GM12865 (cell line): ENCODE measurements at regions not wholly inside any gene's neighbourhood (a gene's known extent, or its start where the extent isn't known, plus 50 kb on each side); places are given as distances from the start of the nearest gene placed in this dataset.
A peak's percentile ranks its signal among the peaks of the same experiment; 100 is the strongest.

Experiments used
- DNase-seq: peaks from one replicate; pipeline ENCODE4 v3.0.0; 2010; ENCODE audit warnings: low read depth
- H3K4me3 ChIP-seq: 2 replicates; pipeline ENCODE4 v1.5.1; 2011; ENCODE audit warnings: mild to moderate bottlenecking, low read depth, low read length, control low read depth
- TF ChIP-seq, protein P1 (sequence below): IDR thresholded peaks from 2 replicates; pipeline ENCODE4 v1.5.1; 2011; ENCODE audit warnings: low read length, control low read depth, low read depth, inconsistent platforms; ENCODE audit not compliant: insufficient read depth; ENCODE audit errors: missing control alignments

- DNase-seq, result no peak
- no peak overlapping the region for H3K4me3 ChIP-seq
- TF ChIP-seq, protein P1, sequence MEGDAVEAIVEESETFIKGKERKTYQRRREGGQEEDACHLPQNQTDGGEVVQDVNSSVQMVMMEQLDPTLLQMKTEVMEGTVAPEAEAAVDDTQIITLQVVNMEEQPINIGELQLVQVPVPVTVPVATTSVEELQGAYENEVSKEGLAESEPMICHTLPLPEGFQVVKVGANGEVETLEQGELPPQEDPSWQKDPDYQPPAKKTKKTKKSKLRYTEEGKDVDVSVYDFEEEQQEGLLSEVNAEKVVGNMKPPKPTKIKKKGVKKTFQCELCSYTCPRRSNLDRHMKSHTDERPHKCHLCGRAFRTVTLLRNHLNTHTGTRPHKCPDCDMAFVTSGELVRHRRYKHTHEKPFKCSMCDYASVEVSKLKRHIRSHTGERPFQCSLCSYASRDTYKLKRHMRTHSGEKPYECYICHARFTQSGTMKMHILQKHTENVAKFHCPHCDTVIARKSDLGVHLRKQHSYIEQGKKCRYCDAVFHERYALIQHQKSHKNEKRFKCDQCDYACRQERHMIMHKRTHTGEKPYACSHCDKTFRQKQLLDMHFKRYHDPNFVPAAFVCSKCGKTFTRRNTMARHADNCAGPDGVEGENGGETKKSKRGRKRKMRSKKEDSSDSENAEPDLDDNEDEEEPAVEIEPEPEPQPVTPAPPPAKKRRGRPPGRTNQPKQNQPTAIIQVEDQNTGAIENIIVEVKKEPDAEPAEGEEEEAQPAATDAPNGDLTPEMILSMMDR, result peak; percentile 36
Observed at GRCh38 chr14:21990116-21990515, 316.5 kb upstream of the OR4E1 start.

- no peak for DNase-seq
- H3K4me3 ChIP-seq, result no peak overlapping the region
- TF ChIP-seq, protein P1, result no peak
Observed at GRCh38 chr14:21989090-21989489, 315.5 kb upstream of the OR4E1 start.

DNA sequence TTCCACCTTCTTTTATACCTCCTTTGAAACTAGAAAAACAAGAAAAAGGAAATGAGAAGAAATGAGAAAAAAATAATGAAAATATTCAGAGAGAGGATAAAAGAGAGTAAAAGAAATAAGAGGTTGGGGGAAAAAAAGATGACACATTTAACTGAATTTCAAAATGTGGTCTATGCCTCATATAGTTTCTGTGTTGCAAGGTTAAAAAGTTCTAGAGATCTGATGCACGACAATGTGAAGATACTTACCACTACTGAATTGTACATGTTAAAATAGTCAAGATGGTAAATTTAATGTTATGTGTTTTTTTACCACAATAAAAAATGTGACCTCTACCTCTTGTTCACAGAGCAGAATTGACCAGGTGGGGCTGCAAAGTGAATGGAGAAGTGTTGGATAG, 314.8 kb upstream of the OR4E1 start:
- no peak for DNase-seq

GRCh38 chr14:21987937-21988336, 314.3 kb upstream of the OR4E1 start:
- H3K4me3 ChIP-seq, result no peak overlapping the region
- TF ChIP-seq, protein P1, result peak; percentile 19
- peak; percentile 8 for DNase-seq

More for the DNA sequence above, 314.8 kb upstream of the OR4E1 start:
- TF ChIP-seq, protein P1, result no peak
- no peak overlapping the region for H3K4me3 ChIP-seq

DNA sequence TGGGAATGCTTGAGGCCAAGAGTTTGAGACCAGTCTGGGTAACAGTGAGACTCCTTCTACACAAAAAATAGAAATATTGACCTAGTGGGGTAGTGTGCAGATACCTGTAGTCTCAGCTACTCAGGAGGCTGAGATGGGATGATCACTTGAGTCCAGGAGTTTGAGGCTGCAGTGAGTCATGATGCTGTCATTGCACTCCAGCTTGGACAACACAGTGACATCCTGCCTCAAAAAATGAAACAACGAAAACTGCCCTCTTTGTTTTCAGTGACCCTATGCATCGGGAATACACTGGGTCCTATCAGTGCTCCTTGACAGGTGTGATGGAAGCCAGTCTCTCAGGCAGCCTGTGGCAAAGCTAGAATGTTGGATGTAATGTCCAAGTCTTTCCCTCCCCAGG, 311.5 kb upstream of the OR4E1 start:
- DNase-seq, result no peak
- TF ChIP-seq, protein P1, result no peak
- no peak overlapping the region for H3K4me3 ChIP-seq

DNA sequence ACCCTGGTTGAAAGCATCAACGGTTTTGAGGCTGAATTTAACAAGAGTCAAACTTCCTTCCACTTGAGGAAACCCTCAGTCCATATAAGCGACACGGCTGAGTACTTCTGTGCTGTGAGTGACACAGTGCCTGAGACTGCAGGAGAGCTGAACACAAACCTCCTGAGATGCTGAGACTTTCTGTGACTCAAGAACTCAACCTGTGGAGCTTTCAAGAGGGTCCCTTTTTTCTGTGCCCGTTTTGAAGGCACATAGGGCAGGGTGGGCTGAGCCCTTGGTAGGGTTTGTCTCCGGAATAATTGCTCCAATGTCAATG, 305.3 kb upstream of the OR4E1 start:
- TF ChIP-seq, protein P1, result no peak

DNA sequence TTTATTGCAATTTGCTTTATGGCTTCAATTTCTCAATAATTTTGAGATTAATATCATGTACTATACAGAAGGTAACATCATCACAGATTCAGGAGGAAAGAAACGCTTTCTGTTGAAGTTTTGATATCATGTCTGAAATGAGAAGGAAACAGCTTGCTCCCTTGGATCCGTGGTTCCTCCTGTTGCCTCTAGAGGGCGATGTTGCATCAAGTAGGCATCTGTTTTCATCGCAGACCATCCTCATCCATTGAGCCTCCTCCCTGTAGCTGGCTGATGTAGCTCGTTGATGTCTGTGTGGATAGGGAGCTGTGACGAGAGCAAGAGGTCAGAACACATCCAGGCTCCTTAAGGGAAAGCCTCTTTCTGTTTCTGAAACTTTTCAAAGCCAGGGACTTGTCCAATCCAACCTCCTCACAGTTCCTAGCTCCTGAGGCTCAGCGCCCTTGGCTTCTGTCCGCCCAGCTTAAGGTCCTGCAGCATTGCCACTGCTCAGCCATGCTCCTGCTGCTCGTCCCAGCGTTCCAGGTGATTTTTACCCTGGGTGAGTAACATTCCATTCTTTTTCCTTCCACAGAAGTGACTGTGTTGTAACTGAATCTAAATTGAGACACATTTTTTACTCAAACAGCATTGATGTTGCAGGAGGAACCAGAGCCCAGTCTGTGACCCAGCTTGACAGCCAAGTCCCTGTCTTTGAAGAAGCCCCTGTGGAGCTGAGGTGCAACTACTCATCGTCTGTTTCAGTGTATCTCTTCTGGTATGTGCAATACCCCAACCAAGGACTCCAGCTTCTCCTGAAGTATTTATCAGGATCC, 304.8 kb upstream of the OR4E1 start:
- no peak overlapping the region for H3K4me3 ChIP-seq
- DNase-seq, result peak; percentile 58
- TF ChIP-seq, protein P1, result peak; percentile 91

More for the DNA sequence above, 305.3 kb upstream of the OR4E1 start:
- H3K4me3 ChIP-seq, result no peak overlapping the region
- no peak for DNase-seq
